ENCODE measurements at regions not wholly inside any gene's neighbourhood (a gene's known extent, or its start where the extent isn't known, plus 50 kb on each side); places are given as distances from the start of the nearest gene placed in this dataset.
"Not testable (repeated sequence)": the region's sequence is repeated elsewhere in the genome, so short reads cannot be mapped to it uniquely, and the experiment has no call there.

DNA sequence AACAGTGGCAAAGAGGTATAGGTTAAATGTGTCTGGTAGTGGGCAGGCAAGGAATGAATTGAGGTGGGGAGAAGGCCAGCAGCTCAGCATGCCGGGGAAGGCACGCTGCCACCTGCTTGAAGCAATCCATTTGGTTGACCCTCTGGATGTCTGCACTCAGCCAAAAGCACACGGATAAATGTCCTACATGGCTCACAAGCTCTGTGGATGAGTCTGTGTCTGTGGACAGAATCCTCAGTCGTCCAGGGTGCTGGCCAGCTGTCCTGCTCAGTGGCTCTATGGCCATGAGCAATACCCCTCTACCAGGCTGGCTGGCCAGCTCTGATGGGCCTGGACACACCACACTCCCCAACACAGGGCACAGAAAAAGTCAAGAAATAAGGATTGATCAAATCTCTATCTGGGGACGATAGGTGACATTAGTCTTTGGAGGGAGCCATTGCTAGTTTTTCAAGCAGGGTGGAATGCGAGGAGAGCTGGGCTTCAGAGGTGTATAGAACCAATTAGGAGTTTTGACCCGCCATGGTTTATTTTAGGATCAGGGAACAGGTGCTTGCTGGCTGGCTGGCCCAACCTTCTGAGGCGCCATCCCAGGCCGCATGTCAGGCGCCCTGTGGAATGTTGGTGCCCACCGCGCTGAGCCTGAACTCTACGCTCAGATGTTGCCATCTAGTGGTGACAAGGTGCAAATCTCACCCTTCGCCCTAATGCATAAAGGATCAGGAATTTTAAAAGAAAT lies 493.4 kb downstream of the TNS3 start:
- peak; percentile 29 for DNase-seq

DNA sequence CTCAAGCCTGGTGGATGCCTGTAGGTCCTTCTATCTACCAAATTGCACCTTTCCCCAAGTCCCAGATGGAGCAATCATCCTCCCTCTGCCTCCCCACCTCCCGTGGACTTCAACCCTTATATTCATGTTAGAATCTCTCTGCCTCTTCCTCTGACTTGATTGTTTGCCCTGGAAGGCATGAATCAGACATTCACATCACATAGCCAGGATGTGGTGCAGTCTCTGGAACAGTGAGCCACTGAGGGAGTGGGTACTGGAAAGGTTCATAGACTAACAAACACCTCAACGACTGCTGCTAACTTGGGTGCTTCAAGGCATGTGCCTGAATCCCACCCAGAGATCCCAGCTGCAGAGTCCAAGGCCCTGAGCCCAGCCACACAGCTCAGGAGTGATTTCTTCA lies 494.0 kb downstream of the TNS3 start:
- DNase-seq: no peak

DNA sequence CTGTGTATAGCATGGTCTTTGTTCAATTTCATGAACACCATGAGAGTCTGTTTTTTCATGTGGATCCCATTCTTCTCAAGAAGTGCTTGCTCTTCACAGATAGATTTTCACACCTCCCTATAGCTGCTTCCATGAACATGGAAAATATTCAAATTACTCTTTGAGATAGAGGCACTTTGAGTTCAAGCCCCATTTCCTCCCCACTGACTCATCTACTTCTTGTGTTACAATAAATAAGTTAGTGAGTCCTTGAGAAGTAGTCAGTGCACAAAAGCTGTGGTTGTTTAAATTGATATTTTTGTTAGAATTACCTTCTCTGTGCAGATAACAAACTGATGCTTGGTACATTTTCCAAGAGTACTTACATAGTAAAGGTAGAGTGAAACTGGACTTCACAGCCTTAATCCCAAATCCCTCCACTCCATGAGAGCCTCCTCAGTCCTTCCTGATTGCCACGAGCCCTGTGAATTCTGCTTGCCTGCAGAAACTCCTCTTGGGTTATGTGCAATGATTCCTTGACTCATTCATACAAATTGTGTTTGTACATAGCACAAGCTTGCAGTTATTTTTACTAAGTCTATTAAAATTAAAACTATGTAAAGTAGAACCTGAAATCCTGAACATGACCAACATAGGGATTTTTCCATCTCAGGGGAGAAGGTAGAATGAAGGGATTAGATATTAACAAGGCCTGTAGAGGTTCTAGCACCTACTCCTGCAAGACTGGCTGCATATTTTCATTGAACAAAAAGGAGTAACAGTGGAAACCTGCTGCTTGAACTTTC lies 496.2 kb downstream of the TNS3 start:
- no peak for DNase-seq

DNA sequence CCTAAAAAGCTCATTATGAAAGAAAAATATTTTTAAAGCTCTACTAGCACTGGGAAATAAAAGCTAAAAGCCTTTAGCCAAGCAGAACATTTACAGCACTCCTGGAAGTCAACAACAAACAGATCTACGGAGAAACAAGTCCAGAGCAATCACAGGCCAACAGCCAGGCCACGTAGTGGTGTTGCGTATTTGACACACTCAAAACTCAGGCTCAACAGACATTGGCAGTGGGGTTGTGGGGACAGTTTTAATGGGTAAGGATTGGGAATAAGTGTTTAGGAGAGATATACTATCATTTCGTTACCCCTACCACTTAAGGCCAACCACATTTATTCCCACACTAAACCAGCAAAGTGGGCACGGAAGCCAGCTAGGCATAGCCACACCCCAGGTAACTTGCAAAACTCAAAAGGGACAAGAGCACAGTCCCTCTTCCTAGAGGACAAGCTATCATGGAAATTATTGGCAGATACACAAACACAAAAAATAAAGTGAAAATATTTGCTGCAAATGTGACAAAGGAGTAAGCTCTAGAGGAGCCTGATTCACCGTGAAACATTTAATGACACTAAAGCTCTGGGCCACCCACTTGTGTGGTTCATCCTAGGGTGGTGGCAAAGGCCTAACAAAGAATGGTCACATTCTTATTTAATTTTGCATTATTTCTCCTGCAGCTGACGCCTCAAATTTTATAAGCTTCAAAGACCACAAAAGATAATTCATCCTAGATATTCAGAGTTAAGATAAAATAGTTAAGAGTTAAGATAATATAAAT lies 498.2 kb downstream of the TNS3 start:
- DNase-seq: no peak

DNA sequence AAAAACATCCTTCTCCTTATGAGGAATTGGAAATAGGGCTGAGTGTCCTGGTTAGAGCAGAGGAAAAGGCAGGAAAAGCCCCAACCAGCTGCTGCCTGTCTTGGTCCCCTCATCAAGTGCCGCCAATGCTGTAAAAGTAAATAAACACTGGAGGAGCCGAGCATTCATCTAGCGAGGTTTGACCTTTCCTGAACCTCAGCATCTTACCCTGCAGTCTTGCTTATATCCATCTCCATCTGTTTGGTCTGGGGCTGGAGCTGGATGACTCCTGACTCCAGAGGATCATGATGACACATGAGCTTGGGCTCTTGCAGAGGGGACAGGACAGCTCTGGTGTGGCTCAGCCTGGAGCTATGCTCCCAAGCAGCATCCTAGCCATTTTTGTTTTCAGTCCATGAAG lies 501.1 kb downstream of the TNS3 start:
- DNase-seq: no peak

DNA sequence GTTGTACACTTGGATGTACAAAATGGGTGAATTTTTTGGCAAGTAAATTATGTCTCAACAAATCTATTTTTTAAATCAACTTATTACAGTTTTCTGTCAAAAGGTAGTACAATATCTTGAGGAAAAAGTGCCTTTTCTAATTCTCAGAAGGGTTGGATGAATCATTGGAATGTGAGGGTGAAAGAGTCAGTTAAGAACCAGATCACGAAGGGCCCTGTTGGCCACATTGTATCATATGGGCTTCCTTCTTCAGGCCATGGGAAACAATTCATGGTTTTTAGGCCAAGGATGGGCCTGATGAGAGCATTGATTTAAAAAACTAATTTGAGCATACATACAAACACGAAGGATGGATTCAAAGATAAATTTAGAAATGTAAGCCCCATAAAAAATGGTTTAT lies 503.7 kb downstream of the TNS3 start:
- no peak for DNase-seq

DNA sequence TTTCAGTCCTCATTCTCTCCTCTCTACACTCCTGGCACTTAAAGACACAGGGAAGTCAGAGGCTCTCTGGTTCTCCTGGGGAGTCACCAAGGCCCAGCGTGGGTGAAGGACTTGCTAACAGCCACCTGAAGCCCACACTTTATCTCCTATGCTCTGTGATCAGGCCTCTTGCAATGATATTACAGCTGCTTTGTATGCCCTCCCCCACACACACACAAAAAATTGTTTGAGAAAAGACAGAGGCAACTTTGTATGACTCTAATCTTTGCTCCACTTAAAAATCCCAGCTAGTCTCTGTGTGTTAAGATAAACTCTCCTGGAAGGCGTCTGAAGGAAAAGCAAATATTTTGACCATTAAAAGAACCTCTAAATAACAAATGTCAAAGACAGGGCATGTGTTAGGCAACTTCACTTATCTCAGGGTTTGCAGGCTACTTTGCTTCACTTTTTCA lies 507.2 kb downstream of the TNS3 start:
- no peak for DNase-seq

DNA sequence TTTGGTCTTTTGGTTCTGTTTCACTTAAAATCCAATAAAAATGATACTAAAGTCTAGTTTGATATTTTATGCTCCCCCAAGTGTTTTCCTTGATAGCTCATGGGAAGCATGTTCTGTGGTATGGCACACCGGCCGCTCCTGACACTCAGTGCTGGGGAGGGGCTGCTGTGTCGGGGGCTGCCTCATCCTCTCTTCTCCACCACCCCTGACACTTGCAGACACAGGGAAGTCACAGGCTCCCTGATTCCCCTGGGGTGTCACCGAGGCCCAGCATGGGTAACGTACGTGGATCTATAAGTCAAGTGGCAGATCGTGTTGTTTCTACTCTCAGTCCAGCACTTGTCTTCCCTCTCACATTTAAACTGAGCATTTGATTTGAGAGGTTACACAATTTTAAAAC lies 508.6 kb downstream of the TNS3 start:
- no peak for DNase-seq

DNA sequence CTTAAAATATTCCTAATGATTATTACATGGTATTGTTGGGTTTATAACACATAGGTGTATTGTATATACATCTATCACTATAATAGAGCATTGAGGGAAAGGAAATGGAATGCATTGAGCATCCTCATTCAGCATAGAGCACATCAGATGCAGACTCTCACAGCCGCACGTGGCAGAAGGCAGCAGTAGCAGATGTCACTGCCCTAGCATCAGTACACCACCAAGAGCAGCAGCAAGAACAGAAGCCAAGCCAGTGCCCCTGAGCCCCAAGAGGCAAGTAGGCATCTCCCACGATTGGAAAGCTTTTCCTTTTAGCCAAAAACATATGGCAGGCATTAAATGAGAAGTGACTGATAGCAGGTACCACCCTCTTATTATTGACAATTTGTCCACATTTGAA lies 510.0 kb downstream of the TNS3 start:
- no peak for DNase-seq

DNA sequence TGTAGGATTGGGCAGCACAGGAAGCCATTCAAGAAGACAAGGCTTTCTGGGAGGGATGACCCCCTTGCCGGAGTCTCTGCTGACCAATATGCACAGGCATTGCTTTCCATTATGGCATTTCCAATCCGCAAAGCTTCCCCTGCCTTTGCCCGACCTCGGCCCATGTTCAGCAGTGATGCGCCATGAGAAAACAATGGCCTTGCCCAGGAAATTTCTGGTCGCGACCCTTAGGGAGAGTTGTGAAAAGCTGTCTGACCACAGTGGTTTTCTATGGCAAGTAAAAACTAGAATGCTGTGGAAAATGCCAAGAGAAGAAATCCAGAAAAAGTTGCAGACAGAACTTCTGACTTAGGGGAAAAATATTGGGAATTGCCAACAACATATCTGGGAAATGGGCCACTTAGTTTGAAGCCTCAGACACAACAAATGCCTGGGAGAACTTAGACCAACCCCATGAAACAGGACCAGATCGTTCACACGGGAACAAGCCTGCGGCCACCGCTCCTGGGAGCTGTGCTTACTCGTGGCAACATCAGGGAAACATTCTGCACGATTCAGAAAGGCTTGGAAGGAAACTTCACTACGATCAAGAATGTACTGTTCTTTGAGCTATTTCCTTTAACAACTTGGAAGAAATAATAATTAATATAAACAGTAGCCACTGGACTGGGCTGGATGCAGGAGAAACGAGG lies 512.4 kb downstream of the TNS3 start:
- DNase-seq: no peak

DNA sequence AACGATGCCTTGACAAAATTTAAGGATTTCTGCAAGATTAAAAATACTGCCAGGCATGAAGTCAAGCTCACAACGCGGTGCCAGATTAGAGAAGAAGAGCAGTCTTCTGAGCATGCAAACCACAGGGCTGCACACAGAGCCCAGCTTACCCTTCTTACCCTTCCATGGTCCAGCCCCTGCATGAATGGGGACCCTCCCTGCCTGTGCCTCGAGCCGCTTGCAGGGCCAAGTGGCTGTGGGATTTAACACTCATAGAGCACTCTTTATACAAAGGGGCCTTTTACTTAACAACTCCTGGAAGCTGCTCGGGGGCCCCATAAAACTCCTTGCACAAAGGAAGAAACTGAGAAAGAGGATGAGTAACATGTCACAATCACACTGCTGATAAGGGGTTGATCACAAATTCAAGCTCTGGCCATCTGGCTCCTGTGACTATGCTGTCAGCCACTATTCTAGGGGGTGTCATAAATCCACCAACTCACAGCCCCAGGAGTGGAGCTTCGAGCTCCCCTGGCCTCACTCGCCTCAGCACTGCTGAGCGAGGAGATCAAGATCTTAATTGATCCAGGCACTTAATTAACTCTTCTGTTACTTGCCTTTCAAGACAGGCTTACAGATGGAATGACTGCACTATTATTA lies 514.8 kb downstream of the TNS3 start:
- DNase-seq: no peak

DNA sequence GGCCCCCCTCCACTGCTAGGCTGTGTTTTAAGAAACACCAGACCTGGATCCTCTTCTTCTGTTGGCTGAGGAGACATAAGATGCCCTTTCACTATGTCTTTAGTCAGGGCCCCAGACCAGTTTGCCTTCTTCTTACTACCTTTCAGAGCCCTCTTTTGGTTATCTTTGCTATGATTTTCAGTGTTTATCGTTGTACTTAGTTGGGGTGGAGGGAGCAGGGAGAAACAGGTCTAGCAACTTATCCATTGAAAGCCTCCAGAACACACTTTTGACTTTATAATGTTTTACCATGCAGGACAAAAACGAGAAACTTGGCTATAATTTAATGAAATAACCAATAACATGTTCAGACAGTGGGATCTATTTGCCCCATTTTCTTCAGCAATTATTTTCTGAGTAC lies 525.2 kb downstream of the TNS3 start:
- no peak for DNase-seq

DNA sequence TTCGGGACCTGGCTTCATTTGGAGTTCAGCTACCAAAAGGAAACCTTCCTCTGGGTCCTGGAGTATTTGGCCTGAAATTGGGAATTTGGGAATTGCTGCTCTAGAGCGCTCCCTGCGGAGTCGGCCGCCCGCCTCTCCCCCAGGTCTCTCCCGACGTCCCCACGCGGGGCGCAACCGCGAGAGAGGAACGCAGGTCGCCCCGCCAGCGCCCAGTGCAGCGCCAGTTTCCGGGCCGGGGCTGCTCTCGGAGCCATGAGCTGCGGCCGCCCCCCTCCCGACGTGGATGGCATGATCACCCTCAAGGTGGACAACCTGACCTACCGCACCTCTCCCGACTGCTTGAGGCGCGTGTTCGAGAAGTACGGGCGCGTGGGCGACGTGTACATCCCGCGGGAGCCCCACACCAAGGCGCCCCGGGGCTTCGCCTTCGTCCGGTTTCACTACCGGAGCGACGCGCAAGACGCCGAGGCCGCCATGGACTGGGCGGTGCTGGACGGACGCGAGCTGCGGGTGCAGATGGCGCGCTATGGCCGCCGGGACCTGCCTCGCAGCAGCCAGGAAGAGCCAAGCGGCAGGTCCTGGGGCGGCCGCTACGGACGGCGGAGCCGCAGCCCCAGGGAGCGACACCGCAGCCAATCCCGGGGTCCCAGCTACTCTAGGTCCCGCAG lies 529.2 kb downstream of the TNS3 start:
- not testable (repeated sequence) for DNase-seq

DNA sequence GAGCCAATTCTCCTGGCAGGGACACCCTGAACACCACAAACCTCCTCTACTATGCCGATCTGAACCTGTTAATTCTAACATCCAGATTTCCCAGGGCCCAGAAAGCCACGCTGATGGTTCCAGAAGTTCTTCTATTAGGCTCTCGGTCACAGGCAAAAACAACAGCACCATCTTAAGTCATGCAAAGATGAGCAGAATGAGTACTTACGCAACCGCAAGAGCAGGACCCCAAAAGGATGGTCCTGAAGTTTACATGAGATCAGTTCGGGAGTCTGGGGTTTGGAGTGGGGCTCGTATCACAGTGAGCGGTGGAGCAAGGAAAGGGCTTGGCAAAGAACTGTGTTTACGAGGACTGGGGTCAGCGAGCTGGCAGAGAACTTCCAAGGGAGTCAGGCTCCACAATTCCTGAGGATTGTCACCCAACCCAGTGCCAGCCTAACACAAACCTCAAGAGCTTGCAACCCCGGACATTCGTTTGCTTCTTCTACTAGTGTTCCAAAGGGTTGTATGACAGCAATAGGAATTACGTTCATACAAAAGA lies 532.6 kb downstream of the TNS3 start:
- DNase-seq: no peak

DNA sequence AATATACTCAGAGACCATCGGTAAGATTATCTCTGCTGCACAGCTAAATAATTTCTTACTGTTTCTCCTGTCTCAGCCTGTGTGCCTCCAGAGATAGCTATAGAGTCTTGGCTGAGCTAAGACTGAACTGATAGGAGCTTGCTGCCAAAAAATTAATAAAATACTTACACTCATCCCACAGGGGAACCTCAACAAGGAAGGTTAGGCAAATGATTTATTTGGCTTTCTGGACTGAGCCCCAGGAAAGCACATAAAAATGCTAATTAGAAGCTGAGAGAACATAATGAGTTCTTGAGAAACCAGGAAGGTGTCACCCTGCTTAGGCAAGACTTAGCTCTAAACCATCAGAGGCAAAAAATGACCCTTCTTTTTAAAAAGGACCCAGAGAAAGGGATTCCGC lies 534.5 kb downstream of the TNS3 start:
- DNase-seq: no peak

DNA sequence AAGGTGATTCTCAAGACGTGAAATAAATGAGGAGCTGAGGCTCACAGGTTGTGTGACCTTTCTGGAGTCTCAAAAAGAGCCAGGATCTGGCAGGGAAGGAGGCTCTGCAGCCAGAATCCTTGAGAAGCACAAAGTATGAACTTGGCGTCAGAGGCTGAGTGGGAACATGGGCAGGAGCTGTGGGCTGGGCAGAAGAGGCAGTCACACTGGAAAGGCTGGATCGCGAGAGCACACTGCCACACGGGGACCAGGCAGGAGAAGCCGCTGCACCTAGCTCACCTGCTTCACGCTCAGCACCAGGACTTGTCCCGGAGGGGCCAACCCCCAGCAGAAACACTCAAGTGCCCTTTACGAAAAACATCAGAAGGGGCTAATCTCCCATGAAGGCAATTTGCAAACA lies 535.0 kb downstream of the TNS3 start:
- DNase-seq: no peak

DNA sequence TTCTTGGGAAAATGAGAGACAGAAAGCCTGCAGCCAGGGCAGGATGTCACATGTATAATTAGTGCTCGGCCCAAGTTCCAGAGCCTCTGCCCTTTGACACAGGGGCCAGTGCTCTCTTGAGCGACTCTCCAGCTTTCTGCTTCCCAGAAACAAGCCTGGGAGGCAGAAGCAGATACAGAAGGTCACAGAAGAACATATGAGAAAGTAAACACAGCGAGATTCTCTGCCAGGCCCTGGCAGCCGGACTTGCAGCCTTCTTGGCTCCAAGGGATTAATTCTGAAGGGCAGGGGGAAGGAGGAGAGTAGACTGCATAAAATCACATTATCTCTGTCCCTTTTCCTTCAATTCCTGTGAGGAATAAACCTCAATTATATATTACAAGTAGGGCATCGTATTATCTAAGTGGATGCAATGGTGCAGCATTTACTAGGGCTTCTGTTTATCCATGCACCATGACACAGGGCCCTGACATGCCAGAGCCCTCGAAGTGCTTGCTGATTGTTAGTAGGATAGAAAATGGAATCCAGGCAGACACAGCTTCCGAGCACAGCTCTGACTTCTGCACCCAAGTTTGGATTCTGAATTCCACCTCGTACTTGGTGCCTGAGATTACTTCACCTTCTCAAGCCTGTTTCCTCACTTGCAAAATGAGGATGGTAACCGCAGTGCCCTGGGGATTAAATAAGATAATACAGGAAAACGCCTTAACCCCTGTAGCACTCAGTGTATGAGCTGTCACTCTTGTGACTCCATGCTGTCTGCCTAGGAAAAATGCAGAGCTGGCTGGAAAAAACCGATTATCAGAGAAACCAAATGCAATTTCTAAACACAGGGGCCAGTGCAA lies 536.5 kb downstream of the TNS3 start:
- no peak for DNase-seq

DNA sequence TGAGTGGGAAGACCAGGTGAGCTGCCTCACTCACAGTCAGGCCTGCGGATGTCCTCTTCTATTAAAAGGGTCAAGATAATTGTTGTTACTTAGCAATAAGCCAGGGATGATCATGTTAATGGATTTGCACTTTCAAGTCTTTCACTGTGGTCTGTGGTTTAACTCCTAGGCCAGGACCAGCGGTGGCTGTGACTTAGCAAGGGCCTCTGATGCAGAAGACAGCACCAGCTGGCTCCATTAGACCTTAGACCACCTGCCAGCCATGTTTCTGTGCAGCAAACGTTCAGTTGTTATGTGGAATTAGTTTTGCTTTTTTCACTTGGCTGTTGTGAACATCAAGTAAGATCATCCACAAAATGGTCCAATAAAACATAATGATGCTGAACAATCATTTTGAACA lies 537.3 kb downstream of the TNS3 start:
- DNase-seq: no peak

DNA sequence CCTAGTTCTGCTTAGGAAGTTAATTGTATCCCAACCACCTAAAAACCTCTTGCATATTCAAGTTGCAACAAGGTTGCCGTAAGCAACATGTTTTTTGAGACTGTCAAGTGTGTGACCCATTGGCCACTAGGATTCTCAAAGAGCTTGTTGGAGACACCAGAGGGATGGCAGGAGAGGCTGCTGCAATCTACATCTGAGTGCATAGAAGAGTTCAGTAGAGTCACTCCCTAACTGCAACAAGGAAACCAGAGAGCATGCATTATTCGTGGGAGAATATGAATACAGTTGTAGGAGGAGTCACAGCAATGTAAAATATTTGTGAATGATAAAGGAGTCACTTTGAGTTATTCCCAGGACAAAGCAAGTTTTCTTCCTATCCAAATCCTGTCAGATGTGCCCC lies 538.6 kb downstream of the TNS3 start:
- DNase-seq: no peak

DNA sequence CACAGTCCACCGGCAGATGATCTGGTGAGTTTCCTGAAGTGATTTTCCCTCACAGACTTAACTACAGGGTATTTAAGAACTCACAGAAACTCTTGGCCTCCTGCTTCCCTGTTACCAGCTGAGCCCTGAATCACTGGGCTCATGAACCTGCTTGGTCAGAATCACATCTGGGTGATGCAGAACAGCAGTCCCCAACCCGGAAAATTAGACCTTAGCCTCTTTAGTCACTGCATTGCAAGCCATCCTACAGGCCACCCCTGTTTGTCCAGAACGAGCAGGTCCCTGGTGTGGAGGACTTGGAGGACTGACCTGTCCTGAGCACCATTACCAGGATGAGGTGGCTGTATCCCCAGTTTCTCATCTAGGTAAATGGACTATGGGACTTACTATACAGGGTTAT lies 539.2 kb downstream of the TNS3 start:
- no peak for DNase-seq
